ENCODE measurements at regions not wholly inside any gene's neighbourhood (a gene's known extent, or its start where the extent isn't known, plus 50 kb on each side); places are given as distances from the start of the nearest gene placed in this dataset.

- Histone ChIP-seq H3K27me3 (ENCODE audit: control insufficient read depth, extremely low read depth, insufficient read depth, low read length) (no peaks in the 10 kb centered on the region), H3K4me2 (ENCODE audit: control insufficient read depth, extremely low read depth, insufficient read depth, low read depth, low read length) (no peak overlapping the region), H3K36me3 (ENCODE audit: control insufficient read depth in 2 of 2, extremely low read depth in 1 of 2, insufficient read depth in 2 of 2, low read length in 2 of 2) (no peaks in the 10 kb centered on the region), H3K4me3 (ENCODE audit: control insufficient read depth in 2 of 3, extremely low read depth in 1 of 3, insufficient read depth in 2 of 3, low read depth in 1 of 3, low read length in 3 of 3) (no peak overlapping the region), H3K4me1 (ENCODE audit: control insufficient read depth, extremely low read depth, insufficient read depth, low read length) (no peaks in the 10 kb centered on the region), H2AFZ (ENCODE audit: control insufficient read depth, low read length) (no peak overlapping the region), H3K9ac (ENCODE audit: control insufficient read depth, extremely low read depth, insufficient read depth, low read length) (no peak overlapping the region), H3K9me1 (ENCODE audit: control insufficient read depth, extremely low read depth, insufficient read depth, low read length) (no peaks in the 10 kb centered on the region), H3K27ac (ENCODE audit: control insufficient read depth, insufficient read depth, low read length) (no peak overlapping the region), H3K79me2 (ENCODE audit: control insufficient read depth, insufficient read depth, low read length) (no peaks in the 10 kb centered on the region), H4K20me1 (ENCODE audit: control insufficient read depth, extremely low read depth, insufficient read depth, low read length) (no peaks in the 10 kb centered on the region), H3K9me3 (ENCODE audit: control insufficient read depth, low read depth, low read length) (no peaks in the 10 kb centered on the region)
- TF ChIP-seq EZH2 (IDR thresholded peaks at IDR 0.05; ENCODE audit: low read length) (no peak), CTCF (optimal IDR thresholded peaks at IDR 0.05 in 1 of 3, IDR thresholded peaks at IDR 0.05 in 1 of 3, conservative IDR thresholded peaks at IDR 0.05 in 1 of 3; ENCODE audit: extremely low read depth in 1 of 3, insufficient read depth in 2 of 3, low read length in 3 of 3) (no peak)
- no peak for FAIRE-seq
- dilution Hi-C loops (cut with MboI; ENCODE audit: extremely low pct_ligation_motif_present, low sequenced_read_pairs): no loop called here
- DNase-seq (ENCODE audit: low read depth, low spot score): no peak
Observed at GRCh38 chr4:160100316-160100715, 997.4 kb downstream of the RAPGEF2 start.

GRCh38 chr4:160110891-160111290 lies 1008.0 kb downstream of the RAPGEF2 start:
- Histone ChIP-seq H3K9me3 (ENCODE audit: control insufficient read depth, low read depth, low read length) (no peaks in the 10 kb centered on the region), H3K4me3 (ENCODE audit: control insufficient read depth in 2 of 3, extremely low read depth in 1 of 3, insufficient read depth in 2 of 3, low read depth in 1 of 3, low read length in 3 of 3) (no peak overlapping the region), H3K79me2 (ENCODE audit: control insufficient read depth, insufficient read depth, low read length) (no peaks in the 10 kb centered on the region), H3K36me3 (ENCODE audit: control insufficient read depth in 2 of 2, extremely low read depth in 1 of 2, insufficient read depth in 2 of 2, low read length in 2 of 2) (no peaks in the 10 kb centered on the region), H3K4me1 (ENCODE audit: control insufficient read depth, extremely low read depth, insufficient read depth, low read length) (no peaks in the 10 kb centered on the region), H2AFZ (ENCODE audit: control insufficient read depth, low read length) (no peak overlapping the region), H3K9me1 (ENCODE audit: control insufficient read depth, extremely low read depth, insufficient read depth, low read length) (no peaks in the 10 kb centered on the region), H3K9ac (ENCODE audit: control insufficient read depth, extremely low read depth, insufficient read depth, low read length) (no peak overlapping the region), H3K27ac (ENCODE audit: control insufficient read depth, insufficient read depth, low read length) (no peak overlapping the region), H4K20me1 (ENCODE audit: control insufficient read depth, extremely low read depth, insufficient read depth, low read length) (no peaks in the 10 kb centered on the region), H3K27me3 (ENCODE audit: control insufficient read depth, extremely low read depth, insufficient read depth, low read length) (no peaks in the 10 kb centered on the region), H3K4me2 (ENCODE audit: control insufficient read depth, extremely low read depth, insufficient read depth, low read depth, low read length) (no peak overlapping the region)
- dilution Hi-C loops (cut with MboI; ENCODE audit: extremely low pct_ligation_motif_present, low sequenced_read_pairs): no loop called here
- DNase-seq (ENCODE audit: low read depth, low spot score) (no peak), FAIRE-seq (no peak)
- TF ChIP-seq CTCF (optimal IDR thresholded peaks at IDR 0.05 in 1 of 3, IDR thresholded peaks at IDR 0.05 in 1 of 3, conservative IDR thresholded peaks at IDR 0.05 in 1 of 3; ENCODE audit: extremely low read depth in 1 of 3, insufficient read depth in 2 of 3, low read length in 3 of 3) (no peak), EZH2 (IDR thresholded peaks at IDR 0.05; ENCODE audit: low read length) (no peak)

All from keratinocyte (primary cell).